Neural crest cell (in vitro differentiated cells): ENCODE measurements at regions not wholly inside any gene's neighbourhood (a gene's known extent, or its start where the extent isn't known, plus 50 kb on each side); places are given as distances from the start of the nearest gene placed in this dataset.
"Not testable (repeated sequence)": the region's sequence is repeated elsewhere in the genome, so short reads cannot be mapped to it uniquely, and the experiment has no call there.

ENCODE experiments used
- DNase-seq: peaks from one replicate; pipeline ENCODE4 v3.0.0; 2021; ENCODE audit warnings: low read depth, mixed read lengths, low spot score
- H3K27ac Mint-ChIP-seq: one replicate; pipeline ENCODE4 v1.8.0; 2021; ENCODE audit warnings: mild to moderate bottlenecking, mixed read lengths; ENCODE audit not compliant: unreplicated experiment
- H3K27me3 Mint-ChIP-seq: 2 replicates; pipeline ENCODE4 v1.8.0; 2021; ENCODE audit warnings: low read depth, mild to moderate bottlenecking, mixed read lengths
- H3K36me3 Mint-ChIP-seq: 2 replicates; pipeline ENCODE4 v1.8.0; 2021; ENCODE audit warnings: low read depth, mild to moderate bottlenecking, mixed read lengths
- H3K4me1 Mint-ChIP-seq: 2 replicates; pipeline ENCODE4 v1.8.0; 2021; ENCODE audit warnings: mixed read lengths
- H3K4me3 Mint-ChIP-seq: one replicate; pipeline ENCODE4 v1.8.0; 2021; ENCODE audit warnings: mild to moderate bottlenecking, mixed read lengths
- H3K9me3 Mint-ChIP-seq: 2 replicates; pipeline ENCODE4 v1.8.0; 2021; ENCODE audit warnings: mixed read lengths
- CTCF ChIP-seq: fragments of 200-600 bp; sonication (generic); conservative IDR thresholded peaks from 2 replicates; pipeline ENCODE4 v1.5.0; 2021; ENCODE audit warnings: antibody characterized with exemption, mild to moderate bottlenecking

DNA sequence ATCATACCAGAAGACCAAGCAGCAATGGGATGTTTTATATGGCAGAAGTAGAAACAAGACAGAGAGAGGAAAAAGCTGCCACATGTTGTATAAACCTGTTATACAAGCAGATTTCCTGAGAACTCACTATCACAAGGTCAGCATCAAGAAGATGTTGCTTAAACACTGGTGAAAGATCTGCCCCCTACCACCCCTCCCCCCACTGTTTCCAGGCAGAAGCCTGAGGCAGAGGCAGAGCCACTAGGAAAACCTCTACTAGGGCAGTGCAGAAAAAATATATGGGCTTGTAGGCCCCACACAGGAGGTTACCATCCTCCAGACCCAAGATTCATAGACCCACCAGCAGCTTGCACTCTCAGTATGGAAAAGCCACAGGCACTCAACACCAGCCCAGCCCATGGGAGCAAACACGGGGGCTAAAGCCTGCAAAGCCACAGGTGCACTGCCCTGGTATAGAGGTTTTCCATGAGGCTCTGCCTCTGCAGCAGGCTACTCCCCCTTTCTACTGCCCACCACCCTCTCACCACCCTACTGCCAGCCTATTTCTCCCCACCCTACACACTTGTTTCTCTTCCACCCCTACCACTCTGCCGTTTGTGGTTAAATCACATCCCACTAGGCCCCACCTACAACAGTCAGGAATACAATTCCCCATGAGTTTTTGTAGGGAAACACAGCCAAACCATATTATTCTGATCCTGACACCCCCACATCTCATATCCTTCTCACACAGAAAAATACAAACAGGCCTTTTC, 274.2 kb downstream of the POTED start:
- H3K4me3 Mint-ChIP-seq, H3K27ac Mint-ChIP-seq, H3K27me3 Mint-ChIP-seq, DNase-seq, H3K4me1 Mint-ChIP-seq: not testable (repeated sequence)
- peaks cover 38% of the 10 kb centered on the region for H3K9me3 Mint-ChIP-seq
- peaks cover 26% of the 10 kb centered on the region for H3K36me3 Mint-ChIP-seq

GRCh38 chr21:13877503-13877902, 267.9 kb downstream of the POTED start:
- not testable (repeated sequence) for H3K27ac Mint-ChIP-seq, H3K4me3 Mint-ChIP-seq, H3K4me1 Mint-ChIP-seq, DNase-seq, H3K27me3 Mint-ChIP-seq
- H3K9me3 Mint-ChIP-seq: peaks cover 36% of the 10 kb centered on the region
- H3K36me3 Mint-ChIP-seq: peaks cover 30% of the 10 kb centered on the region

DNA sequence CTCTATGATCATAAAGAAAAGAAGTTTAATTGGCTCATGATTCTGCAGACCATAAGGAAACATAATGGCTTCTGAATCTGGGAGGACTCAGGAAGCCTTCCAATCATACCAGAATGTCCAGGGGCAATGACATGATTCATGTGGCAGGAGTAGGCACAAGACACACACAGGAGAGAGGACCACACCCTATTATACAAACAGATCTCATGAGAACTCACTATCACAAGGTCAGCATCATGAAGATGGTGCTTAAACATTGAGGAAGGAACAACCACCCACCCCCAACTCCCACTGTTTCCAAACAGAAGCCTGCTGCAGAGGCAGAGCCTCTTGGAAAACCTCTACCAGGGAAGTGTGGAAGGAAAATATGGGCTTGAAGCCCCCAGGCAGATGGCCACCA, 267.4 kb downstream of the POTED start:
- peaks cover 33% of the 10 kb centered on the region for H3K36me3 Mint-ChIP-seq
- H3K4me1 Mint-ChIP-seq, H3K27me3 Mint-ChIP-seq, H3K27ac Mint-ChIP-seq, H3K4me3 Mint-ChIP-seq, DNase-seq: not testable (repeated sequence)
- H3K9me3 Mint-ChIP-seq: peaks cover 39% of the 10 kb centered on the region

DNA sequence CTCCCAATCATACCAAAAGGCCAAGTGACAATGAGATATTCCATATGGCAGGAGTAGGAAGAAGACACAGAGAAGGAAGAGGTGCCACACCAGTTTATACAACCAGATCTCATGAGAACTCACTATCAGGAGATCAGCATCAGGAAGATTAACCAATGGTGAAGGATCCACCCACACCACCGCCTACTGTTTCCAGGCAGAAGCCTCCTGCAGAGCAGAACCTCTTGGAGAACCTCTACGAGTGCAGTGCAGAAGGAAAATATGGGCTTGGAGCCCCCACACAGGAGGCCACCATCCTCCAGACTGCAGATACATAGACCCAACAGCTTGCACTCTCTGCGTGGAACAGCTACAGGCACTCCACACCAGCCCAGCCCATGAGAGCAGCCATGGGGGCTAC, 264.4 kb downstream of the POTED start:
- H3K4me1 Mint-ChIP-seq, DNase-seq, H3K27ac Mint-ChIP-seq, H3K4me3 Mint-ChIP-seq, H3K27me3 Mint-ChIP-seq: not testable (repeated sequence)
- peaks cover 31% of the 10 kb centered on the region for H3K36me3 Mint-ChIP-seq
- H3K9me3 Mint-ChIP-seq: peaks cover 40% of the 10 kb centered on the region

- Mint-ChIP-seq H3K36me3 (peaks cover 15% of the 10 kb centered on the region), H3K27me3 (no peaks in the 10 kb centered on the region), H3K27ac (no peak overlapping the region), H3K4me1 (no peaks in the 10 kb centered on the region), H3K4me3 (no peak overlapping the region), H3K9me3 (peaks cover 23% of the 10 kb centered on the region)
- no peak for DNase-seq
- TF ChIP-seq CTCF: no peak
Observed at GRCh38 chr21:13854638-13855037, 245.1 kb downstream of the POTED start.

DNA sequence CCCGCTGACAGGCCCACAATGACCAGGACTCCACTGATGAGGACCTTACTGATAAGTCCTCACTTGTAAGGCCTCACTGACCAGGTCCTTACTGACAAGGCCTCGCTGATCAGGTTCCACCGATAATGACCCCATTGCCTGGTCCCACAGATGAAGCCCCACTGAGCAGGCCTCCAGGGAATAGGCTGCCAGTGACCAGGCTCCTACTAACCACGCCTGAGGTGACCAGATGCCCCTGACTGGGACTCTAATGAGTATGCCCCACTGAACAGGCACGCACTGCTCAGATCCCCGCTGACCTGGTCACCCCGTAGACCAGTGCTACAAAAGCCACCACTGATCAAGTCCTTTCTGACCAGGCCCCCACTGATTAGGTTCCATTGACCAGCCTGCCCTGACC, 241.2 kb downstream of the POTED start:
- not testable (repeated sequence) for H3K4me3 Mint-ChIP-seq, H3K27me3 Mint-ChIP-seq, DNase-seq, H3K4me1 Mint-ChIP-seq, H3K27ac Mint-ChIP-seq, H3K36me3 Mint-ChIP-seq
- peaks cover 18% of the 10 kb centered on the region for H3K9me3 Mint-ChIP-seq

DNA sequence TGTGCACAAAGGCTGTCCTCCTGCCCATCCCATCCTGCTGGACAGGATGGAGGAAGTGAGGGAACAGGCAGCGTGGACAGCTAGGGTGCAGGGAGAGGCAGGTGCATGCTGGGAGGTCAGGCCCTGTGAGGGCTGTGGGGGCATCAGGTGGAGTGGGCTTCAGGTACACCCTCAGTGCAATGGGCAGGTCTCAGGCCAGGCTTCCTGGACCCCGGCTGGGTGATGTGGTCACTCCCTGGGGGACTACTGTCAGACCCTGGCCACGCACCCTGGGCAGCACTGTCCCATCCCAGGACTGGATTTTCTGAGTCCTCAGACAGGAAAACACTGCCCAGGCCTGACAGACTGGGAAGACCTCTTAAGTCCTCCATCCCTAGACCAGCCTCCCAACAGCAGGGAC, 239.9 kb downstream of the POTED start:
- not testable (repeated sequence) for H3K27ac Mint-ChIP-seq, DNase-seq, H3K27me3 Mint-ChIP-seq, H3K4me3 Mint-ChIP-seq, H3K36me3 Mint-ChIP-seq, H3K4me1 Mint-ChIP-seq
- peaks cover 16% of the 10 kb centered on the region for H3K9me3 Mint-ChIP-seq

- not testable (repeated sequence) for H3K4me1 Mint-ChIP-seq, H3K4me3 Mint-ChIP-seq, H3K36me3 Mint-ChIP-seq, H3K27me3 Mint-ChIP-seq, DNase-seq, H3K27ac Mint-ChIP-seq
- peaks cover 12% of the 10 kb centered on the region for H3K9me3 Mint-ChIP-seq
Observed at GRCh38 chr21:13846718-13847117, 237.1 kb downstream of the POTED start.

DNA sequence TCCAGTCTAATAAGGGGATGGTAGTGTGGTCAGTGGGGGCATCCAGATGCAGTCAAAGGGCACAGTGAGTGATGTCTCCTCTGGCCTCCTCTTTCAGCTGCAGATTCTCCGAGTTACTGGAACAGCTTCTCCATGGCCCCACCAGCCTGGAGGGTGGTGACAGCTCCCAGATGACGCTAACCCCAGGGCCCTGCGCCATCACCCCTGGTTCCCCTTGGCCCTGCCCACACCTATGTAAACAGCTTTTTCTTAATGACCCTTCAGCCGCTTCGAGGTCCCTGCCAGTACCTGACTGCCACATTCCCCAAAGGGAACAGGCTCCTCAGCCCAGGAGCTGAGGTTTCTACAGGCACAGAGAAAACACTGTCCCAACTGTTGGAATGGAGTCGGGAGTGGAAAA, 235.0 kb downstream of the POTED start:
- not testable (repeated sequence) for H3K4me1 Mint-ChIP-seq, H3K4me3 Mint-ChIP-seq, H3K27me3 Mint-ChIP-seq, H3K36me3 Mint-ChIP-seq, H3K9me3 Mint-ChIP-seq, H3K27ac Mint-ChIP-seq, DNase-seq

- H3K4me1 Mint-ChIP-seq, H3K4me3 Mint-ChIP-seq, H3K27ac Mint-ChIP-seq, H3K9me3 Mint-ChIP-seq, DNase-seq, H3K36me3 Mint-ChIP-seq, H3K27me3 Mint-ChIP-seq: not testable (repeated sequence)
Observed at GRCh38 chr21:13843081-13843480, 233.5 kb downstream of the POTED start.

DNA sequence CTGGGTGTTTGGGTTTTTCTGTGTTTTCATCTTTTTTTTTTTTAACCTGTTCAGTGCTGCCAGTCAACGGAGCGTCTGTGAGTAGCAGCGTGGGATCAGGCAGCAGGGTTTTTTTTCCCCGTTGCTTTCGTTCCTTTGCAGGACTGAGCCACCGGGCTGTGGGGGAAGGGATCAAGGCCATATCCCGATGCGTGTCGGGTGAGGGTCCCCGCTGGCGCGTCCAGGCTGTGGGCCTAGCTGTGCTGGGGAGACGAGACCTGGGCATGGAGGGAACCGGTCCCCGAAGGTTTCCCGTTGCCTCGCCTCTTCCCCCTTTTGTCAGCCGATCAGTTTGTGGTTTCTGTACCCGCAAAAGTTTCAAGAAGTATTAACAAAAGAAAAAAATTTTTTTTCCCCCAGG, 218.1 kb downstream of the POTED start:
- not testable (repeated sequence) for H3K27me3 Mint-ChIP-seq, H3K27ac Mint-ChIP-seq, H3K36me3 Mint-ChIP-seq, DNase-seq, H3K4me3 Mint-ChIP-seq, H3K9me3 Mint-ChIP-seq, H3K4me1 Mint-ChIP-seq
